GM12872 (cell line): ENCODE measurements at regions not wholly inside any gene's neighbourhood (a gene's known extent, or its start where the extent isn't known, plus 50 kb on each side); places are given as distances from the start of the nearest gene placed in this dataset.

Experiments used
- TF ChIP-seq, protein P1 (sequence below): IDR thresholded peaks from 3 replicates; pipeline ENCODE4 v1.5.1; 2011; ENCODE audit warnings: low read depth, mild to moderate bottlenecking, low read length, moderate library complexity; ENCODE audit not compliant: insufficient read depth

GRCh38 chr9:20276762-20277161 is 345.5 kb downstream of the MLLT3 start:
- TF ChIP-seq, protein P1, sequence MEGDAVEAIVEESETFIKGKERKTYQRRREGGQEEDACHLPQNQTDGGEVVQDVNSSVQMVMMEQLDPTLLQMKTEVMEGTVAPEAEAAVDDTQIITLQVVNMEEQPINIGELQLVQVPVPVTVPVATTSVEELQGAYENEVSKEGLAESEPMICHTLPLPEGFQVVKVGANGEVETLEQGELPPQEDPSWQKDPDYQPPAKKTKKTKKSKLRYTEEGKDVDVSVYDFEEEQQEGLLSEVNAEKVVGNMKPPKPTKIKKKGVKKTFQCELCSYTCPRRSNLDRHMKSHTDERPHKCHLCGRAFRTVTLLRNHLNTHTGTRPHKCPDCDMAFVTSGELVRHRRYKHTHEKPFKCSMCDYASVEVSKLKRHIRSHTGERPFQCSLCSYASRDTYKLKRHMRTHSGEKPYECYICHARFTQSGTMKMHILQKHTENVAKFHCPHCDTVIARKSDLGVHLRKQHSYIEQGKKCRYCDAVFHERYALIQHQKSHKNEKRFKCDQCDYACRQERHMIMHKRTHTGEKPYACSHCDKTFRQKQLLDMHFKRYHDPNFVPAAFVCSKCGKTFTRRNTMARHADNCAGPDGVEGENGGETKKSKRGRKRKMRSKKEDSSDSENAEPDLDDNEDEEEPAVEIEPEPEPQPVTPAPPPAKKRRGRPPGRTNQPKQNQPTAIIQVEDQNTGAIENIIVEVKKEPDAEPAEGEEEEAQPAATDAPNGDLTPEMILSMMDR = no peak

GRCh38 chr9:20271723-20272122 is 350.6 kb downstream of the MLLT3 start:
- TF ChIP-seq, protein P1 = peak; percentile 42; the same call in 2 of the 3 replicates

DNA sequence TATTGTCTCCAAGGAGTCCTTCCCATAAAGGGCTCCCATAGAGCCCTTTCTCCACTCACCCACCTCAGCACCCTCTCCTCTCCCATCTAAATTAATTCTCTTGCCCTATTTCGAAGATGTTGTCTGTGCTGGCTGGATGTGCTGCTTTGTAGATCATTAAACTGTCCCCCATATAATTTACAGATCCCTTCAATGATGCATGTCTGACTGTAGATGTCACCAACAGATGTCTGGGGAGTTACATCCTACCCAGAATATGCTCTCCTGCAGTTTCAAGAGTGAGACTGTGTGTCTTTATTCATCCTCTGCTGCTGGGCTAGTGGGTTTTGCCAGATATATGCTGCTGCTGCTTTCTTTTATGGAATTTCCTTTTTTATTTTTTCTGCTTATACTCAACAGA is 351.2 kb downstream of the MLLT3 start:
- TF ChIP-seq, protein P1 = peak; percentile 22; the same call in 1 of the 3 replicates

- TF ChIP-seq, protein P1 = no peak
Observed at GRCh38 chr9:20270161-20270560, 352.1 kb downstream of the MLLT3 start.

GRCh38 chr9:20269620-20270019 is 352.7 kb downstream of the MLLT3 start:
- TF ChIP-seq, protein P1 = no peak

- TF ChIP-seq, protein P1 = no peak
Observed at GRCh38 chr9:20264896-20265295, 357.4 kb downstream of the MLLT3 start.

DNA sequence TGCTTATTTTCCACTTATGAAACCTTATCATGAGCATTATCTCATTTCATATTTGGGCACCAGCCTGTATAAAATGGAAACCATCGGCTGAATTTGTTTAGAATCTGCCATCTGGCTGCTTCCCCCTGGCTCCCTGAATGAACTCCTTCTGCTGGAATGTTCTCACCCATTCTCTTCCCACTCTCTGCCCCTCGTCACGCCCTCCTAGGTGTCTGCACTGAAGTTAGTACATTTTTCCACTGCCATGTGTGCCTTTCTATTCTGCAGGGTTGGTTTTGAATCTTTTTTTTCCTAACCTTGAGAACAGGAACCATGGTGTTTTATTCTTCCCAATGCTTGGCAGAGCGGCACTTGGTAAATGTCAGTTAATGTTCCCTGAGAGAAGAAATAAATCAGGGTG is 359.7 kb downstream of the MLLT3 start:
- TF ChIP-seq, protein P1 = no peak
